WTC11 (cell line): ENCODE measurements at regions not wholly inside any gene's neighbourhood (a gene's known extent, or its start where the extent isn't known, plus 50 kb on each side); places are given as distances from the start of the nearest gene placed in this dataset.
"Not testable (repeated sequence)": the region's sequence is repeated elsewhere in the genome, so short reads cannot be mapped to it uniquely, and the experiment has no call there.

Experiments used
- ATAC-seq: fragments of 200-7000 bp; cut with Tn5 transposase; 2 replicates; pipeline ENCODE4 v1.10.0; 2021; ENCODE audit warnings: mild to moderate bottlenecking, moderate library complexity
- CTCF ChIA-PET: fragments of 300-600 bp; sonication (Branson Sonifier 250); formaldehyde crosslinking; loops from one replicate; lab custom pipeline; 2021; ENCODE audit warnings: antibody characterized with exemption; lab: Charles Lee
- POLR2A ChIA-PET: fragments of 350-600 bp; sonication (Branson Sonifier 250); formaldehyde crosslinking; loops from one replicate; lab custom pipeline; 2021; ENCODE audit warnings: antibody characterized with exemption; lab: Charles Lee
- DNase-seq: peaks from one replicate; pipeline ENCODE4 v3.0.0; 2021; ENCODE audit warnings: low spot score
- H3K27ac Mint-ChIP-seq: 2 replicates; pipeline ENCODE4 v1.8.0; 2021; ENCODE audit warnings: mixed read lengths
- H3K27me3 Mint-ChIP-seq: 2 replicates; pipeline ENCODE4 v1.8.0; 2021; ENCODE audit warnings: low read depth, mild to moderate bottlenecking, moderate library complexity, mixed read lengths
- H3K36me3 Mint-ChIP-seq: 2 replicates; pipeline ENCODE4 v1.8.0; 2021; ENCODE audit warnings: mixed read lengths
- H3K4me1 Mint-ChIP-seq: 2 replicates; pipeline ENCODE4 v1.8.0; 2022; ENCODE audit warnings: mixed read lengths
- H3K4me3 Mint-ChIP-seq: 2 replicates; pipeline ENCODE4 v1.8.0; 2021; ENCODE audit warnings: mild to moderate bottlenecking, moderate library complexity, mixed read lengths
- H3K9me3 Mint-ChIP-seq: 2 replicates; pipeline ENCODE4 v1.8.0; 2021; ENCODE audit warnings: mixed read lengths
- ATF1 ChIP-seq: sonication (generic); formaldehyde crosslinking; IDR thresholded peaks from 2 replicates; pipeline ENCODE4 v1.8.1; 2023; ENCODE audit warnings: mild to moderate bottlenecking, moderate library complexity, missing genetic modification reagents
- ATF2 ChIP-seq: sonication (generic); formaldehyde crosslinking; IDR thresholded peaks from 2 replicates; pipeline ENCODE4 v1.8.1; 2022; ENCODE audit warnings: low read depth, missing genetic modification reagents, borderline replicate concordance
- ATF3 ChIP-seq: sonication (generic); formaldehyde crosslinking; conservative IDR thresholded peaks from 2 replicates; pipeline ENCODE4 v1.8.1; 2022; ENCODE audit warnings: mild to moderate bottlenecking, missing genetic modification reagents
- E2F4 ChIP-seq: sonication (generic); formaldehyde crosslinking; IDR thresholded peaks from 2 replicates; pipeline ENCODE4 v1.8.1; 2022; ENCODE audit warnings: low read depth, mild to moderate bottlenecking, moderate library complexity, missing genetic modification reagents, borderline replicate concordance
- ESRRA ChIP-seq: sonication (generic); formaldehyde crosslinking; IDR thresholded peaks from 2 replicates; pipeline ENCODE4 v1.8.1; 2022; ENCODE audit warnings: mild to moderate bottlenecking, missing genetic modification reagents, borderline replicate concordance
- FOXP1 ChIP-seq: sonication (generic); formaldehyde crosslinking; IDR thresholded peaks from 2 replicates; pipeline ENCODE4 v1.8.0; 2022; ENCODE audit warnings: missing genetic modification reagents, mild to moderate bottlenecking, moderate library complexity, borderline replicate concordance
- GTF2I ChIP-seq: fragments of 250-450 bp; sonication (Bioruptor Pico); conservative IDR thresholded peaks from 2 replicates; pipeline ENCODE4 v1.4.0; 2021; ENCODE audit warnings: mild to moderate bottlenecking
- JAZF1 ChIP-seq: fragments of 250-450 bp; sonication (Bioruptor Pico); IDR thresholded peaks from 2 replicates; pipeline ENCODE4 v1.9.0; 2021; ENCODE audit warnings: moderate library complexity, mild to moderate bottlenecking, inconsistent platforms
- MYBL2 ChIP-seq: sonication (generic); formaldehyde crosslinking; IDR thresholded peaks from 2 replicates; pipeline ENCODE4 v1.8.1; 2023; ENCODE audit warnings: mild to moderate bottlenecking, moderate library complexity, missing genetic modification reagents
- NR2C2 ChIP-seq: sonication (generic); formaldehyde crosslinking; IDR thresholded peaks from 2 replicates; pipeline ENCODE4 v1.8.0; 2022; ENCODE audit warnings: mild to moderate bottlenecking, missing genetic modification reagents
- OVOL2 ChIP-seq: fragments of 250-450 bp; sonication (Bioruptor Pico); IDR thresholded peaks from 2 replicates; pipeline ENCODE4 v1.9.0; 2021; ENCODE audit warnings: mild to moderate bottlenecking, borderline replicate concordance
- RORB ChIP-seq: fragments of 250-450 bp; sonication (Bioruptor Pico); IDR thresholded peaks from 2 replicates; pipeline ENCODE4 v1.9.0; 2021; ENCODE audit warnings: mild to moderate bottlenecking
- ZNF219 ChIP-seq: sonication (generic); formaldehyde crosslinking; IDR thresholded peaks from 2 replicates; pipeline ENCODE4 v1.8.0; 2023; ENCODE audit warnings: missing genetic modification reagents, mild to moderate bottlenecking, borderline replicate concordance
- ZNF317 ChIP-seq: sonication (generic); formaldehyde crosslinking; IDR thresholded peaks from 2 replicates; pipeline ENCODE4 v1.8.1; 2023; ENCODE audit warnings: low read depth, mild to moderate bottlenecking, moderate library complexity, missing genetic modification reagents, borderline replicate concordance
- TF ChIP-seq, protein P1 (sequence below): fragments of 200-600 bp; IDR thresholded peaks from 2 replicates; pipeline ENCODE4 v1.8.0; 2022; ENCODE audit warnings: antibody characterized with exemption
- TF ChIP-seq, protein P2 (sequence below): sonication (generic); formaldehyde crosslinking; IDR thresholded peaks from 2 replicates; pipeline ENCODE4 v1.8.0; 2022; ENCODE audit warnings: mild to moderate bottlenecking, missing genetic modification reagents
- TF ChIP-seq, protein P3 (sequence below): sonication (generic); formaldehyde crosslinking; conservative IDR thresholded peaks from 2 replicates; pipeline ENCODE4 v1.8.1; 2023; ENCODE audit warnings: mild to moderate bottlenecking, low read depth, missing genetic modification reagents, moderate library complexity
- TF ChIP-seq, protein P4 (sequence below): fragments of 250-450 bp; sonication (Bioruptor Pico); IDR thresholded peaks from 2 replicates; pipeline ENCODE4 v1.9.0; 2021; ENCODE audit warnings: mild to moderate bottlenecking

DNA sequence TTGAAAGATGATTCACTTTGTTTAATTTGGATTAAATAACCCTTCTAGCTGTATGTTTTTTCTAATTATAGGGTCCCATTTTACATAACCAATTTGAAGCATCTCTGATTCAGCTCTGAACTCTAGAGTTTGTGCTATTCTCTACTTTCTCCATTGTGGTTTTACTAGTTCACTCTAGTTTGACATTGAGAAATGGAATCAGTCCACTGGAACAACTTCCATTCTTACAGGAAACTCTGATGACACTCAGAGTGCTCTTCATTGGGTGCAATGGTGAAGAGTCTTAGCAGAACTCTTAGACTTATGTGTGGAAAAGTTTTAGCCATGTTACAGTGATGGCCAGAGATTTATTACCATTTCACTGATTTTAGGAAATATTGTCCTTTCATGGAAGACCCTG lies 140.7 kb downstream of the DYRK2 start:
- TF ChIP-seq ZNF219 (CRISPR knock-in tag) (no peak), JAZF1 (CRISPR knock-in tag) (no peak), ATF1 (CRISPR knock-in tag) (no peak), ATF2 (no peak), ESRRA (no peak), E2F4 (CRISPR knock-in tag) (no peak)
- TF ChIP-seq, protein P1, sequence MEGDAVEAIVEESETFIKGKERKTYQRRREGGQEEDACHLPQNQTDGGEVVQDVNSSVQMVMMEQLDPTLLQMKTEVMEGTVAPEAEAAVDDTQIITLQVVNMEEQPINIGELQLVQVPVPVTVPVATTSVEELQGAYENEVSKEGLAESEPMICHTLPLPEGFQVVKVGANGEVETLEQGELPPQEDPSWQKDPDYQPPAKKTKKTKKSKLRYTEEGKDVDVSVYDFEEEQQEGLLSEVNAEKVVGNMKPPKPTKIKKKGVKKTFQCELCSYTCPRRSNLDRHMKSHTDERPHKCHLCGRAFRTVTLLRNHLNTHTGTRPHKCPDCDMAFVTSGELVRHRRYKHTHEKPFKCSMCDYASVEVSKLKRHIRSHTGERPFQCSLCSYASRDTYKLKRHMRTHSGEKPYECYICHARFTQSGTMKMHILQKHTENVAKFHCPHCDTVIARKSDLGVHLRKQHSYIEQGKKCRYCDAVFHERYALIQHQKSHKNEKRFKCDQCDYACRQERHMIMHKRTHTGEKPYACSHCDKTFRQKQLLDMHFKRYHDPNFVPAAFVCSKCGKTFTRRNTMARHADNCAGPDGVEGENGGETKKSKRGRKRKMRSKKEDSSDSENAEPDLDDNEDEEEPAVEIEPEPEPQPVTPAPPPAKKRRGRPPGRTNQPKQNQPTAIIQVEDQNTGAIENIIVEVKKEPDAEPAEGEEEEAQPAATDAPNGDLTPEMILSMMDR, result no peak
- TF ChIP-seq, protein P2, sequence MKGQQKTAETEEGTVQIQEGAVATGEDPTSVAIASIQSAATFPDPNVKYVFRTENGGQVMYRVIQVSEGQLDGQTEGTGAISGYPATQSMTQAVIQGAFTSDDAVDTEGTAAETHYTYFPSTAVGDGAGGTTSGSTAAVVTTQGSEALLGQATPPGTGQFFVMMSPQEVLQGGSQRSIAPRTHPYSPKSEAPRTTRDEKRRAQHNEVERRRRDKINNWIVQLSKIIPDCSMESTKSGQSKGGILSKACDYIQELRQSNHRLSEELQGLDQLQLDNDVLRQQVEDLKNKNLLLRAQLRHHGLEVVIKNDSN, result no peak
- no peak for ATAC-seq
- CTCF ChIA-PET, result interaction anchor here (1.6 kb wide), 1 partner anchor 154 kb away, joined by 9 read pairs; no protein-coding TSS in a partner anchor
- Mint-ChIP-seq H3K27me3 (no peaks in the 10 kb centered on the region; the same call in 1 of the 2 replicates), H3K9me3 (peaks cover 19% of the 10 kb centered on the region), H3K36me3 (peaks cover 7% of the 10 kb centered on the region), H3K4me1 (peaks cover 13% of the 10 kb centered on the region), H3K4me3 (no peak overlapping the region), H3K27ac (no peak overlapping the region)
- no peak for DNase-seq
- POLR2A ChIA-PET, result interaction anchor here (0.6 kb wide), 1 partner anchor 68 kb away, joined by 6 read pairs; no protein-coding TSS in a partner anchor

- Mint-ChIP-seq H3K9me3 (peaks cover 19% of the 10 kb centered on the region), H3K36me3 (peaks cover 7% of the 10 kb centered on the region)
Observed at GRCh38 chr12:67790660-67791059, 142.1 kb downstream of the DYRK2 start.

GRCh38 chr12:67791362-67791761 lies 142.8 kb downstream of the DYRK2 start:
- ATAC-seq, POLR2A ChIA-PET, H3K4me3 Mint-ChIP-seq, H3K27me3 Mint-ChIP-seq, DNase-seq, H3K36me3 Mint-ChIP-seq, H3K27ac Mint-ChIP-seq, CTCF ChIA-PET: not testable (repeated sequence)
- peak; percentile 66 for TF ChIP-seq ZNF317 (CRISPR knock-in tag)
- peaks cover 19% of the 10 kb centered on the region for H3K9me3 Mint-ChIP-seq
- H3K4me1 Mint-ChIP-seq, result peaks cover 13% of the 10 kb centered on the region

More at GRCh38 chr12:67790660-67791059, 142.1 kb downstream of the DYRK2 start:
- no peak for DNase-seq
- POLR2A ChIA-PET, result no interaction called here
- peaks cover 13% of the 10 kb centered on the region for H3K4me1 Mint-ChIP-seq
- no peak for TF ChIP-seq RORB (CRISPR knock-in tag)
- TF ChIP-seq OVOL2 (CRISPR knock-in tag), result no peak
- TF ChIP-seq FOXP1 (CRISPR knock-in tag), result no peak
- no peak for TF ChIP-seq GTF2I (CRISPR knock-in tag)
- TF ChIP-seq, all 79 proteins: peak for 0
- no peak overlapping the region for H3K27ac Mint-ChIP-seq
- H3K27me3 Mint-ChIP-seq, result no peaks in the 10 kb centered on the region; the same call in 1 of the 2 replicates
- CTCF ChIA-PET, result interaction anchor here (1.6 kb wide), 1 partner anchor 152 kb away, joined by 9 read pairs; no protein-coding TSS in a partner anchor
- no peak overlapping the region for H3K4me3 Mint-ChIP-seq
- no peak for ATAC-seq

GRCh38 chr12:67792185-67792584 lies 143.6 kb downstream of the DYRK2 start:
- TF ChIP-seq, protein P2, result no peak
- no peak for TF ChIP-seq NR2C2 (CRISPR knock-in tag)
- TF ChIP-seq MYBL2 (CRISPR knock-in tag), result no peak
- TF ChIP-seq ATF3 (CRISPR knock-in tag), result no peak
- TF ChIP-seq, protein P3, sequence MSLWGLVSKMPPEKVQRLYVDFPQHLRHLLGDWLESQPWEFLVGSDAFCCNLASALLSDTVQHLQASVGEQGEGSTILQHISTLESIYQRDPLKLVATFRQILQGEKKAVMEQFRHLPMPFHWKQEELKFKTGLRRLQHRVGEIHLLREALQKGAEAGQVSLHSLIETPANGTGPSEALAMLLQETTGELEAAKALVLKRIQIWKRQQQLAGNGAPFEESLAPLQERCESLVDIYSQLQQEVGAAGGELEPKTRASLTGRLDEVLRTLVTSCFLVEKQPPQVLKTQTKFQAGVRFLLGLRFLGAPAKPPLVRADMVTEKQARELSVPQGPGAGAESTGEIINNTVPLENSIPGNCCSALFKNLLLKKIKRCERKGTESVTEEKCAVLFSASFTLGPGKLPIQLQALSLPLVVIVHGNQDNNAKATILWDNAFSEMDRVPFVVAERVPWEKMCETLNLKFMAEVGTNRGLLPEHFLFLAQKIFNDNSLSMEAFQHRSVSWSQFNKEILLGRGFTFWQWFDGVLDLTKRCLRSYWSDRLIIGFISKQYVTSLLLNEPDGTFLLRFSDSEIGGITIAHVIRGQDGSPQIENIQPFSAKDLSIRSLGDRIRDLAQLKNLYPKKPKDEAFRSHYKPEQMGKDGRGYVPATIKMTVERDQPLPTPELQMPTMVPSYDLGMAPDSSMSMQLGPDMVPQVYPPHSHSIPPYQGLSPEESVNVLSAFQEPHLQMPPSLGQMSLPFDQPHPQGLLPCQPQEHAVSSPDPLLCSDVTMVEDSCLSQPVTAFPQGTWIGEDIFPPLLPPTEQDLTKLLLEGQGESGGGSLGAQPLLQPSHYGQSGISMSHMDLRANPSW (CRISPR knock-in tag), result no peak
- TF ChIP-seq, protein P4, sequence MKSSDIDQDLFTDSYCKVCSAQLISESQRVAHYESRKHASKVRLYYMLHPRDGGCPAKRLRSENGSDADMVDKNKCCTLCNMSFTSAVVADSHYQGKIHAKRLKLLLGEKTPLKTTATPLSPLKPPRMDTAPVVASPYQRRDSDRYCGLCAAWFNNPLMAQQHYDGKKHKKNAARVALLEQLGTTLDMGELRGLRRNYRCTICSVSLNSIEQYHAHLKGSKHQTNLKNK (CRISPR knock-in tag), result no peak
- TF ChIP-seq, all 79 proteins: peak for 0
- H3K36me3 Mint-ChIP-seq, result peaks cover 7% of the 10 kb centered on the region
- ChIA-PET CTCF (interaction anchor here (0.8 kb wide), 1 partner anchor 151 kb away, joined by 3 read pairs; no protein-coding TSS in a partner anchor), POLR2A (no interaction called here)
- ATAC-seq (peak; percentile 26; the same call in 1 of the 2 replicates), DNase-seq (peak; percentile 23)
- no peak overlapping the region for H3K4me3 Mint-ChIP-seq
- peaks cover 13% of the 10 kb centered on the region for H3K4me1 Mint-ChIP-seq
- H3K9me3 Mint-ChIP-seq, result peaks cover 19% of the 10 kb centered on the region
- H3K27ac Mint-ChIP-seq, result no peak overlapping the region
- no peaks in the 10 kb centered on the region; the same call in 1 of the 2 replicates for H3K27me3 Mint-ChIP-seq
